ENCODE measurements at regions not wholly inside any gene's neighbourhood (a gene's known extent, or its start where the extent isn't known, plus 50 kb on each side); places are given as distances from the start of the nearest gene placed in this dataset.

GRCh38 chr13:89382981-89383380 lies 1711.8 kb downstream of the SLITRK5 start:
- TF ChIP-seq POLR2A (IDR thresholded peaks at IDR 0.05) (no peak), CTCF (IDR thresholded peaks at IDR 0.05) (no peak), EP300 (IDR thresholded peaks at IDR 0.05) (no peak), POLR2AphosphoS5 (IDR thresholded peaks at IDR 0.05) (no peak)

Data from gastroesophageal sphincter (tissue), 3 donors.